ENCODE measurements at regions not wholly inside any gene's neighbourhood (a gene's known extent, or its start where the extent isn't known, plus 50 kb on each side); places are given as distances from the start of the nearest gene placed in this dataset.

DNA sequence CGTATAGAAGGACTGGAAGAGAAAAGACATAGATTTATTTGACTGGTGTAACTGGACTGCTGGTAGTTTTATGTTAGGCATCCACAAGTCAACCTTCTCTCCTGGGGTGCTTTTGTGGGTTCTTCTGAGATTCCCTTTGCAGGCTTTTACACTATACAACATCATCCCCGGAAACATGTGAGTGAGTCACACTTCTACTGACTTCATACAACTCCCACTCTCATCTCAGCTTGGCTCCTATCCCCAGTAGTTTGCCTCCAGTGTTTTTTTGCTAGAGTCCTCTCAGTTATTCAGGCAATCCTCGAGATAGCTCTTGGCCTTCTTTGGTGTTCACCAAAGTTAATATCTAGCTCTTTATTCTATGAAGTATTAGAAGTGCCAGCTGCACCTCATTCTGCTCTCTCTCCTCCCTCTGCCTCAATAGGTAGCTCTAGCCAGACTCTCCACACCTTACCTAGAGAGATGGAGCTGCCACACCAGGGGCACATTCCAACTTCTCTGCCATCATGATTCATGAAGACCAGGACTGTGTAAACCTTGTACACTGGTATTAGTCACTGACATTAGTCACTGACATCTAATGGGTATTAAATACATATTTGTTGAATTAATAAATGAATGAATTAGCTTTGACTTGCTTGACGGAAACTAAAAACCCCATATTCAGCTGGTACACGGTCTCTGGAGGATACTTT is 281.9 kb downstream of the PPP1R3A start:
- no peak for DNase-seq (ENCODE audit: low read depth, low spot score)
- CTCF ChIA-PET: interaction anchor here (1.0 kb wide), 1 partner anchor 11 kb away, joined by 3 read pairs; no protein-coding TSS in a partner anchor
- 0 out of 3 replicates have a peak, but pooled peaks have one; percentile 16 for ATAC-seq
- WGBS (ENCODE audit: insufficient coverage, insufficient replicate concordance, low lambda C conversion rate, missing lambda C conversion rate): 16% methylated on average over 5 of the region's 5 CpGs
- Histone ChIP-seq H3K36me3 (ENCODE audit: control insufficient read depth in 2 of 2, insufficient read depth in 2 of 2, low read length in 1 of 2) (no peaks in the 10 kb centered on the region), H2AFZ (ENCODE audit: control insufficient read depth, low read depth, low read length) (no peak overlapping the region), H3K79me2 (ENCODE audit: control insufficient read depth, insufficient read depth, low read length) (no peaks in the 10 kb centered on the region), H3K9me3 (replicated peaks; ENCODE audit: control insufficient read depth, insufficient read depth, low read length) (no peaks in the 10 kb centered on the region), H3K4me2 (ENCODE audit: control insufficient read depth, insufficient read depth) (no peak overlapping the region), H3K27ac (ENCODE audit: control insufficient read depth, insufficient read depth) (no peak overlapping the region), H3K9ac (ENCODE audit: control insufficient read depth, insufficient read depth, low read length) (no peak overlapping the region), H3K4me3 (no peak overlapping the region), H4K20me1 (ENCODE audit: control insufficient read depth, insufficient read depth) (no peaks in the 10 kb centered on the region), H3K4me1 (ENCODE audit: control insufficient read depth, insufficient read depth, low read length) (no peaks in the 10 kb centered on the region), H3K27me3 (replicated peaks in 1 of 2; ENCODE audit: control insufficient read depth in 2 of 2, insufficient read depth in 2 of 2, low read length in 1 of 2) (no peaks in the 10 kb centered on the region)
- intact Hi-C loops (cut with micrococcal nuclease; ENCODE audit: unreplicated experiment) (no loop called here), in situ Hi-C loops (cut with MboI) (no loop called here)
- SMC1A ChIA-PET (ENCODE audit: uncharacterized antibody, unreplicated experiment): interaction anchor here (1.1 to 1.4 kb wide), 2 partner anchors 15 to 420 kb away, joined by 3 read pairs; no protein-coding TSS in a partner anchor
- no peak for FAIRE-seq
- POLR2A ChIA-PET: no interaction called here
- RAD21 ChIA-PET (ENCODE audit: unreplicated experiment): no interaction called here
- BruUV-seq (replicated peaks): no TSS peak
- TF ChIP-seq SKIL (IDR thresholded peaks at IDR 0.05; ENCODE audit: low read depth, poor library complexity, severe bottlenecking) (no peak), ZNF274 (IDR thresholded peaks at IDR 0.05; ENCODE audit: insufficient read depth, insufficient read length) (no peak), MYB (IDR thresholded peaks at IDR 0.05; ENCODE audit: borderline replicate concordance, low read depth, low read length) (no peak), ZNF207 (IDR thresholded peaks at IDR 0.05; ENCODE audit: borderline replicate concordance) (no peak), E4F1 (IDR thresholded peaks at IDR 0.05; ENCODE audit: borderline replicate concordance, partially characterized antibody) (no peak), IRF3 (IDR thresholded peaks at IDR 0.05) (no peak), SP1 (IDR thresholded peaks at IDR 0.05; ENCODE audit: low read depth, low read length) (no peak), ZNF592 (IDR thresholded peaks at IDR 0.05) (no peak), CBFB (IDR thresholded peaks at IDR 0.05; ENCODE audit: low read depth) (no peak), FOXM1 (IDR thresholded peaks at IDR 0.05; ENCODE audit: low read depth, low read length) (no peak)
